Peyer's patch (tissue), 4 donors: ENCODE measurements at regions not wholly inside any gene's neighbourhood (a gene's known extent, or its start where the extent isn't known, plus 50 kb on each side); places are given as distances from the start of the nearest gene placed in this dataset.

Source experiments
- DNase-seq, 3 donors: peaks; one replicate each; pipeline ENCODE4 v3.0.0-alpha.2; 2017 to 2019
- H3K27ac ChIP-seq, 4 donors: fragments of 200-600 bp; sonication (generic); one replicate each; pipeline ENCODE4 v1.5.1; 2016 to 2019
- H3K27me3 ChIP-seq, 2 donors: fragments of 200-600 bp; sonication (generic); one replicate each; pipeline ENCODE4 v1.5.1; 2019
- H3K36me3 ChIP-seq, 3 donors: fragments of 200-600 bp; sonication (generic); one replicate each; pipeline ENCODE4 v1.5.1; 2016 to 2019
- H3K4me1 ChIP-seq, 4 donors: fragments of 200-600 bp; sonication (generic); one replicate each; pipeline ENCODE4 v1.5.1; 2016 to 2019
- H3K4me3 ChIP-seq, 4 donors: fragments of 200-600 bp; sonication (generic); 1 replicate in 3 of 4; 2 replicates in 1 of 4; pipeline ENCODE4 v1.5.1; 2016 to 2019; ENCODE audit warnings: mild to moderate bottlenecking in 1 of 4
- H3K9me3 ChIP-seq, 4 donors: fragments of 200-600 bp; sonication (generic); one replicate each; pipeline ENCODE4 v1.5.1; 2016 to 2019; ENCODE audit warnings: mild to moderate bottlenecking in 1 of 4
- POLR2A ChIP-seq, 2 donors: fragments of 450-650 bp; IDR thresholded peaks; one replicate each; pipeline ENCODE4 v1.5.1; 2017; ENCODE audit warnings: antibody characterized with exemption in 2 of 2, mild to moderate bottlenecking in 2 of 2, moderate library complexity in 2 of 2
- TF ChIP-seq, protein P1 (sequence below), 6 experiments: fragments of 450-650 bp in 4 of 6; fragments of 200-600 bp in 2 of 6; sonication (generic) in 1 of 6; IDR thresholded peaks; one replicate each; pipeline ENCODE4 v1.5.1; 2017 to 2019; ENCODE audit warnings: antibody characterized with exemption in 6 of 6, mild to moderate bottlenecking in 3 of 6, moderate library complexity in 1 of 6

DNA sequence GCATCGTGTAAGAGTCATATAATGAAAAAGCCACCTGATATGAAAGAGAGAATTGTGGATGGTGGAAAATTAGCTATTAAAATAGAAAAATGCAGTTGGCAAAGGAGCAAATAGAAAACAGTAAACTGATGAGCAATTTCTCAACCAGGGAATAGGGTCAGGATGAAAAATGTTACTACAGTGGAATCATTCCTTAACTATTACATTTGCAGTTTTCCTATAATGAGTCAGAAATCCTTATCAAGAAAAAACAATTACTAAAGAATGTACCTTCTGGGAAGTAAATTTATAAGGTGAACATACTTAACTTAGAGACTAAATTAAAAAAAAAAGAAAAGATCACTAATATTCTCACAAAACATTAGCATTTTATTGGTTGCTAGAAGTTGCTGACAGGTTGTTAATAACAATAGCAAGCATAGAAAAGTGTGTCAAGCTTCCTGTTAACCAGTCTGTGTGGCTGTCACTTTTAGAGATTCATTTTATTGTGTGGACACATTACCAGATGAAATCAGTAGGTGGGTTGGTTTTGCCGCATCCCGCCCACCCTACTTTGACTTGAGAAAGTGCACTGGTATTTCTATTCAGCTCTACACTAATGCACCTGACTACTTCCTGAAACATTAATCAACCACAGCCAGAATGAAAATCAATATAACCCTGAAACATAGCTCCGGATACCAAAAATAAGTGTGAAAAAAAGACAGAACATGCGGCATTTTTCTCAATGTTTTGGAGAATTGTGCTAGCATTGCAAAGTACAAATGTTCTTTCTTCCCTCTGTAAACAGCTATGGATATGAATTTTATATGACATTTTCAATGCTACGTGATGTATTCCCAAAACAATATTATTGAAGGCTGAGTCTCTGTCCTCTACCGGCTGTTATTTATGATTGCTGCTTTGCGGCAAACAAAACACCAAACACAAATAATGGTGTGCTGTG is 576.7 kb downstream of the SLC16A7 start:
- TF ChIP-seq POLR2A (IDR thresholded peaks at IDR 0.05) = no peak
- TF ChIP-seq, protein P1, sequence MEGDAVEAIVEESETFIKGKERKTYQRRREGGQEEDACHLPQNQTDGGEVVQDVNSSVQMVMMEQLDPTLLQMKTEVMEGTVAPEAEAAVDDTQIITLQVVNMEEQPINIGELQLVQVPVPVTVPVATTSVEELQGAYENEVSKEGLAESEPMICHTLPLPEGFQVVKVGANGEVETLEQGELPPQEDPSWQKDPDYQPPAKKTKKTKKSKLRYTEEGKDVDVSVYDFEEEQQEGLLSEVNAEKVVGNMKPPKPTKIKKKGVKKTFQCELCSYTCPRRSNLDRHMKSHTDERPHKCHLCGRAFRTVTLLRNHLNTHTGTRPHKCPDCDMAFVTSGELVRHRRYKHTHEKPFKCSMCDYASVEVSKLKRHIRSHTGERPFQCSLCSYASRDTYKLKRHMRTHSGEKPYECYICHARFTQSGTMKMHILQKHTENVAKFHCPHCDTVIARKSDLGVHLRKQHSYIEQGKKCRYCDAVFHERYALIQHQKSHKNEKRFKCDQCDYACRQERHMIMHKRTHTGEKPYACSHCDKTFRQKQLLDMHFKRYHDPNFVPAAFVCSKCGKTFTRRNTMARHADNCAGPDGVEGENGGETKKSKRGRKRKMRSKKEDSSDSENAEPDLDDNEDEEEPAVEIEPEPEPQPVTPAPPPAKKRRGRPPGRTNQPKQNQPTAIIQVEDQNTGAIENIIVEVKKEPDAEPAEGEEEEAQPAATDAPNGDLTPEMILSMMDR (IDR thresholded peaks at IDR 0.05) = no peak
- H3K4me3 ChIP-seq = no peak overlapping the region
- no peaks in the 10 kb centered on the region for H3K9me3 ChIP-seq
- no peaks in the 10 kb centered on the region for H3K4me1 ChIP-seq
- no peak overlapping the region for H3K27ac ChIP-seq
- H3K27me3 ChIP-seq = no peaks in the 10 kb centered on the region
- no peak for DNase-seq
- no peaks in the 10 kb centered on the region for H3K36me3 ChIP-seq

DNA sequence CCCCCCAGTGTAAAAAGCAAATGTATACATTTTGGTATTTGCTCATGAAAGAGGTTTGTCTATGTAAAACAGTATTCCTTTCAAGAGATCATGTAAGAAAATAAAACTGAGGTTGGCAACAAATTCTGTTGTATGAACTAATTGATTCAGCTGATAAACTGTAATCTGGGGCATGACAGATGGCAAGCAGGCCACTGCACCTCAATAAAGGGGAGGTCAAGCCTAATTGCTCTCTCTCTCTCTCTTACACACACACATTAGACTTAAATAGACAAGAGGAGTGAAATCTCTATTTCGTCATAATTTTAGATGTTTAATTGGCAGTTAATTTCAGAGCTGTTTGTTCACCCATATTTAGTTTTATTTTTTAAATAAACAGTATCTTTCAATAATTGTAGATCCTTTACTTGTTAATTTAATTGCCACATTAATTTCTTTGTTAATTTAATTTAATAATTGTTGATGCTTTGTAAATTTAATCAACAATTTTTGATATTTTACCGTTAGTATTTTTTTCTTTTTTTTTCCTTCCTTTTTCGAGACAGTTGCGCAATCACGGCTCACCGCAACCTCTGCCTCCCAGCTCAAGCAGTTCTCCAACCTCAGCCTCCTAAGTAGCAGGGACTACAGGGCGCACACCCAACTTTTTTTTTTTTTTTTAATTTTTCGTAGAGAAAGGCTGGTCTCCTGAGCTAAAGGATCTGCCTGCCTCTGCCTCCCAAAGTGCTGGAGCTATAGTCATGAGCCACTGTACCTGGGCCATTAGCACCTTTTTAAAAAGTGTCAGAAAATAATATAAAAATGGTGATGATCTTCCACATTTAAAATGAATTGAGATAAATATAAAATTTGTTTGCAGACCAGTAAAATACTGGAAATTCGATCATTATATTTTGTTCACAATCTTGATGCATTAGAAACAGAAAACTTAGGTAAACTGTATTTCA is 577.7 kb downstream of the SLC16A7 start:
- no peaks in the 10 kb centered on the region for H3K36me3 ChIP-seq
- no peaks in the 10 kb centered on the region for H3K27me3 ChIP-seq
- TF ChIP-seq POLR2A (IDR thresholded peaks at IDR 0.05) = no peak
- TF ChIP-seq, protein P1 (IDR thresholded peaks at IDR 0.05) = no peak
- no peak overlapping the region for H3K4me3 ChIP-seq
- no peaks in the 10 kb centered on the region for H3K4me1 ChIP-seq
- no peak for DNase-seq
- H3K9me3 ChIP-seq = no peaks in the 10 kb centered on the region
- H3K27ac ChIP-seq = no peak overlapping the region

DNA sequence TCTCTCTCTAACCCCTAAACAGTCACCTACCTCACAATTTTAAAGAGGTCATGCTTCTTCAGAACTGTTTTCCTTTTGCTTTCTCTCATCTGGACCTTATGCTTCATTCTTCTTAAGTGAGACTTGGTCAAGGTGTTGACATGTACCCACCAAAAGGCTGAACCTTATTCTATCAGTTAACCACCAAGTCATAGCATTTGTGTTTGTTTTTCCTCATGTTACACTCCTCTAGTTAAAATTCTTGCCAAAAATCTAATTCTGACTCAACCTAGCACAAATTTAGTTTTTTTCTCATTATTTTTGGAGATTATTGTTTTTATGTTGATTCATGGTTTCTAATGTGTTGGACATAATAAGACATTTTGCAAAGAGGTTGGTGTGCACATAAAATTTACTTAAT is 578.6 kb downstream of the SLC16A7 start:
- Histone ChIP-seq H3K4me1 (no peaks in the 10 kb centered on the region), H3K27me3 (no peaks in the 10 kb centered on the region), H3K36me3 (no peaks in the 10 kb centered on the region), H3K9me3 (no peaks in the 10 kb centered on the region), H3K27ac (no peak overlapping the region), H3K4me3 (no peak overlapping the region)
- DNase-seq = no peak
- TF ChIP-seq, protein P1 (IDR thresholded peaks at IDR 0.05) = no peak
- no peak for TF ChIP-seq POLR2A (IDR thresholded peaks at IDR 0.05)

DNA sequence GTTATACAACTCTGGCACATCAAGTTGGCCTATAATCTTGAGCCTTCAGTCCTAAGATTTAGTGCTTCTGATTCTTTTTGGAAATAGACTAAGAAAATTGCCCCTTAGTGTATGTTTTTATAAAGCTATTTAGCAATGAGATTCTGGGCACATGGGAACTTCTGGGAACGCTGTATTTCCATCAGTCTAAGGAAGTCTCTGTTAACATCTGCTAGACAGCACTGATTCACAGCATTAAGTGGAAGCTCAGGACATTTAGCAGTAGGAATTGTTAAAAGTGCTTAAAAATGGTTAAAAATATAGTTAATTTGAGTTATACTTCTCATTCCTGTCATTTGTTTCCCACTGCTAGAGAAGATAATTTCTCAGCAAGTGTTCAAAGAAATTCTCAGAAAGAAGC is 579.1 kb downstream of the SLC16A7 start:
- H3K27ac ChIP-seq = no peak overlapping the region
- no peak for DNase-seq
- no peaks in the 10 kb centered on the region for H3K9me3 ChIP-seq
- no peaks in the 10 kb centered on the region for H3K4me1 ChIP-seq
- H3K27me3 ChIP-seq = no peaks in the 10 kb centered on the region
- H3K4me3 ChIP-seq = no peak overlapping the region
- no peaks in the 10 kb centered on the region for H3K36me3 ChIP-seq
- TF ChIP-seq POLR2A (IDR thresholded peaks at IDR 0.05) = no peak
- TF ChIP-seq, protein P1 (IDR thresholded peaks at IDR 0.05) = no peak

DNA sequence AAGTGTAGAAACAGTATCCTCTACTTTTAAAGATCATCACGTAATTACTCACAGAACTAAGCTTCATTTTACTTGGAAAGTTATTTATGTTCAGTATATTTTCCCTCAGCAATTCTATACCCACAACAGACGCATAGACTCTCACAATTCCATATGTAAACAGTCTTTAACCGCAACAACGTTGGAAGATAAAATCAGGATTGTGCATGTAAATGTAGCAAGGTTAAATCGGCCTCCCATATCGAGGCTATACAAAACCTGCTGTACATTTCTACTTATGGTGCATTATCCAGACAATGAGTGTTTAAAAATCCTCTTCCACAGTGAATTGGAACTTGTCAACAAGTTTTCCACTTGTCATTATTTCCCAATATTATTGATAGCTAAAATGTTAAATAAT is 581.1 kb downstream of the SLC16A7 start:
- H3K27ac ChIP-seq = no peak overlapping the region
- H3K4me1 ChIP-seq = no peaks in the 10 kb centered on the region

More for the DNA sequence above, 581.1 kb downstream of the SLC16A7 start:
- Histone ChIP-seq H3K36me3 (no peaks in the 10 kb centered on the region), H3K9me3 (no peaks in the 10 kb centered on the region), H3K4me3 (no peak overlapping the region), H3K27me3 (no peaks in the 10 kb centered on the region)
- TF ChIP-seq, protein P1 (IDR thresholded peaks at IDR 0.05) = no peak
- no peak for TF ChIP-seq POLR2A (IDR thresholded peaks at IDR 0.05)
- no peak for DNase-seq
